ENCODE measurements at regions not wholly inside any gene's neighbourhood (a gene's known extent, or its start where the extent isn't known, plus 50 kb on each side); places are given as distances from the start of the nearest gene placed in this dataset.
"Not testable (repeated sequence)": the region's sequence is repeated elsewhere in the genome, so short reads cannot be mapped to it uniquely, and the experiment has no call there.

- Mint-ChIP-seq H3K4me3 (no peak overlapping the region), H3K36me3 (ENCODE audit: low read depth) (no peaks in the 10 kb centered on the region), H3K4me1 (peaks cover 3% of the 10 kb centered on the region), H3K27ac (peak overlapping the region; percentile 84), H3K27me3 (ENCODE audit: insufficient read depth) (no peaks in the 10 kb centered on the region), H3K9me3 (peaks cover 72% of the 10 kb centered on the region)
- Histone ChIP-seq H3K27ac (ENCODE audit: low read depth, low read length) (no peak overlapping the region), H3K9me3 (ENCODE audit: control insufficient read depth, low read length) (peaks cover 54% of the 10 kb centered on the region), H3K4me3 (ENCODE audit: low read length) (peak overlapping the region; percentile 60), H3K36me3 (ENCODE audit: control insufficient read depth, insufficient read depth, low read length) (no peaks in the 10 kb centered on the region), H3K9ac (ENCODE audit: extremely low read depth, low read length, poor library complexity, severe bottlenecking) (peak overlapping the region; percentile 69), H3K4me1 (ENCODE audit: control insufficient read depth, insufficient read depth, low read length) (no peaks in the 10 kb centered on the region), H3K27me3 (ENCODE audit: control insufficient read depth, insufficient read depth, low read length, poor library complexity, severe bottlenecking) (no peaks in the 10 kb centered on the region)
- no peak for TF ChIP-seq CTCF (conservative IDR thresholded peaks at IDR 0.05)
- DNase-seq, result no peak
- 79% methylated on average over 1 of the region's 2 CpGs; no CpG with 5 or more reads in 1 of the 2 experiments for WGBS, 2 experiments (ENCODE audit: insufficient coverage in 1 of 2, insufficient read length in 1 of 2)
Measured at GRCh38 chrX:38960137-38960536, 158.9 kb downstream of the MID1IP1 start.

DNA sequence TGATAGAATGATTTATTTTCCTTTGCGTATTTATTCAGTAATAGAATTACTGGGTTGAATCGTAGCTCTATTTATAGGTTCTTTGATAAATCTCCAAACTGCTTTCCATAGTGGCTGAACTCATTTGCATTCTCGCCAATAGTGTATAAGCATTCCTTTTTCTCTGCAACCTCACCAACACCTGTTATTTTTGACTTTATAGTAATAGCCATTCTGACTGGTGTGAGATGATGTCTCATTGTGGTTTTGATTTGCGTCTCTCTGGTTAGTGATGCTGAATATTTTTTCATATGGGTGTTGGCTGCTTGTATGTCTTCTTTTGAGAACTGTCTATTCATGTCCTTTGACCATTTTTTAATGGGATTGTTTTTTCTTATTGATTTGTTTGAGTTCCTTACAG is 160.7 kb downstream of the MID1IP1 start:
- 75% methylated on average over 1 of the region's 4 CpGs; no CpG with 5 or more reads in 1 of the 2 experiments for WGBS, 2 experiments (ENCODE audit: insufficient coverage in 1 of 2, insufficient read length in 1 of 2)
- Mint-ChIP-seq H3K27ac (no peak overlapping the region), H3K4me3 (no peak overlapping the region), H3K4me1 (peaks cover 3% of the 10 kb centered on the region), H3K9me3 (peaks cover 73% of the 10 kb centered on the region), H3K27me3 (ENCODE audit: insufficient read depth) (no peaks in the 10 kb centered on the region), H3K36me3 (ENCODE audit: low read depth) (no peaks in the 10 kb centered on the region)
- Histone ChIP-seq H3K9me3 (ENCODE audit: control insufficient read depth, low read length) (peaks cover 54% of the 10 kb centered on the region), H3K4me1 (ENCODE audit: control insufficient read depth, insufficient read depth, low read length) (no peaks in the 10 kb centered on the region), H3K9ac (ENCODE audit: extremely low read depth, low read length, poor library complexity, severe bottlenecking) (no peak overlapping the region), H3K27ac (ENCODE audit: low read depth, low read length) (no peak overlapping the region), H3K4me3 (ENCODE audit: low read length) (no peak overlapping the region), H3K36me3 (ENCODE audit: control insufficient read depth, insufficient read depth, low read length) (no peaks in the 10 kb centered on the region), H3K27me3 (ENCODE audit: control insufficient read depth, insufficient read depth, low read length, poor library complexity, severe bottlenecking) (no peaks in the 10 kb centered on the region)
- TF ChIP-seq CTCF (conservative IDR thresholded peaks at IDR 0.05), result no peak
- DNase-seq, result no peak

GRCh38 chrX:38963244-38963643 is 162.0 kb downstream of the MID1IP1 start:
- H3K4me1 Mint-ChIP-seq; H3K9ac ChIP-seq (ENCODE audit: extremely low read depth, low read length, poor library complexity, severe bottlenecking); H3K4me3 Mint-ChIP-seq; H3K27ac Mint-ChIP-seq; H3K36me3 ChIP-seq (ENCODE audit: control insufficient read depth, insufficient read depth, low read length); H3K4me3 ChIP-seq (ENCODE audit: low read length); H3K27me3 Mint-ChIP-seq (ENCODE audit: insufficient read depth); H3K27ac ChIP-seq (ENCODE audit: low read depth, low read length); DNase-seq; H3K36me3 Mint-ChIP-seq (ENCODE audit: low read depth); H3K27me3 ChIP-seq (ENCODE audit: control insufficient read depth, insufficient read depth, low read length, poor library complexity, severe bottlenecking); H3K4me1 ChIP-seq (ENCODE audit: control insufficient read depth, insufficient read depth, low read length): not testable (repeated sequence)
- WGBS, 2 experiments (ENCODE audit: insufficient coverage in 1 of 2, insufficient read length in 1 of 2), result 87% methylated on average over 3 of the region's 3 CpGs; no CpG with 5 or more reads in 1 of the 2 experiments
- peaks cover 75% of the 10 kb centered on the region for H3K9me3 Mint-ChIP-seq
- peaks cover 54% of the 10 kb centered on the region for H3K9me3 ChIP-seq (ENCODE audit: control insufficient read depth, low read length)

- WGBS, 2 experiments (ENCODE audit: insufficient coverage in 1 of 2, insufficient read length in 1 of 2), result 59% methylated on average over 6 of the region's 6 CpGs; no CpG with 5 or more reads in 1 of the 2 experiments
- Mint-ChIP-seq H3K4me1 (no peaks in the 10 kb centered on the region), H3K36me3 (ENCODE audit: low read depth) (no peaks in the 10 kb centered on the region), H3K4me3 (no peak overlapping the region), H3K27me3 (ENCODE audit: insufficient read depth) (no peaks in the 10 kb centered on the region), H3K27ac (no peak overlapping the region), H3K9me3 (peaks cover 70% of the 10 kb centered on the region)
- TF ChIP-seq CTCF (conservative IDR thresholded peaks at IDR 0.05), result no peak
- no peak for DNase-seq
- Histone ChIP-seq H3K4me1 (ENCODE audit: control insufficient read depth, insufficient read depth, low read length) (no peaks in the 10 kb centered on the region), H3K36me3 (ENCODE audit: control insufficient read depth, insufficient read depth, low read length) (no peaks in the 10 kb centered on the region), H3K9ac (ENCODE audit: extremely low read depth, low read length, poor library complexity, severe bottlenecking) (no peak overlapping the region), H3K4me3 (ENCODE audit: low read length) (no peak overlapping the region), H3K27ac (ENCODE audit: low read depth, low read length) (no peak overlapping the region), H3K9me3 (ENCODE audit: control insufficient read depth, low read length) (peaks cover 34% of the 10 kb centered on the region), H3K27me3 (ENCODE audit: control insufficient read depth, insufficient read depth, low read length, poor library complexity, severe bottlenecking) (no peaks in the 10 kb centered on the region)
Measured at GRCh38 chrX:38965888-38966287, 164.6 kb downstream of the MID1IP1 start.

Data from endodermal cell (in vitro differentiated cells).